GM12878 (cell line): ENCODE measurements at regions not wholly inside any gene's neighbourhood (a gene's known extent, or its start where the extent isn't known, plus 50 kb on each side); places are given as distances from the start of the nearest gene placed in this dataset.

Source experiments
- ATAC-seq: fragments of 200-7000 bp; cut with Tn5 transposase; 3 replicates; pipeline ENCODE4 v1.9.1; 2020; ENCODE audit warnings: mild to moderate bottlenecking, moderate library complexity
- BruUV-seq: library from RNA; stranded (reverse); fragments of 400-500 nt; replicated peaks from 2 replicates; lab custom pipeline; 2021; lab: Mats Ljungman, UMichigan
- CTCF ChIA-PET: fragments of 300-600 bp; sonication (Branson Sonifier 250); formaldehyde crosslinking; extraction: SDS; loops from one replicate; lab custom pipeline; 2021; ENCODE audit warnings: inconsistent platforms; lab: Yijun Ruan, JAX
- POLR2A ChIA-PET: fragments of 350-600 bp; formaldehyde crosslinking; extraction: SDS; loops from one replicate; lab custom pipeline; 2021; ENCODE audit warnings: inconsistent platforms; lab: Charles Lee
- RAD21 ChIA-PET: fragments of 300-600 bp; sonication (Branson Sonifier 250); formaldehyde crosslinking; loops from one replicate; lab custom pipeline; 2023; ENCODE audit warnings: antibody characterized with exemption; ENCODE audit not compliant: unreplicated experiment; lab: Charles Lee
- SMC1A ChIA-PET: fragments of 300-600 bp; sonication (Branson Sonifier 250); formaldehyde crosslinking; loops from one replicate; lab custom pipeline; 2023; ENCODE audit not compliant: unreplicated experiment, uncharacterized antibody; lab: Charles Lee
- DNase-seq: peaks from one replicate; pipeline ENCODE4 v3.0.0-alpha.2; 2011; ENCODE audit warnings: low read depth, low spot score
- FAIRE-seq: peaks from 3 replicates; lab custom pipeline; 2011; peaks lifted over from hg19 to GRCh38; lab: Jason Lieb, UNC
- H2AFZ ChIP-seq: 2 replicates; pipeline ENCODE4 v1.6.0; 2011; ENCODE audit warnings: low read depth, low read length, control low read depth; ENCODE audit not compliant: control insufficient read depth
- H3K27ac ChIP-seq: 2 replicates; pipeline ENCODE4 v1.5.1; 2011; ENCODE audit warnings: control low read depth; ENCODE audit not compliant: control insufficient read depth, insufficient read depth
- H3K27me3 ChIP-seq, 2 experiments: replicated peaks in 1 of 2; 2 replicates each; pipeline versions ENCODE4 v1.6.0 to v1.6.1; 2011; ENCODE audit warnings: low read length in 1 of 2; ENCODE audit not compliant: control insufficient read depth in 2 of 2, insufficient read depth in 2 of 2
- H3K36me3 ChIP-seq, 2 experiments: 2 replicates each; pipeline ENCODE4 v1.5.1; 2011; ENCODE audit warnings: low read length in 1 of 2; ENCODE audit not compliant: control insufficient read depth in 2 of 2, insufficient read depth in 2 of 2
- H3K4me1 ChIP-seq: 2 replicates; pipeline ENCODE4 v1.6.1; 2011; ENCODE audit warnings: mild to moderate bottlenecking, low read length, moderate library complexity, mixed read lengths; ENCODE audit not compliant: control insufficient read depth, insufficient read depth
- H3K4me2 ChIP-seq: 2 replicates; pipeline ENCODE4 v1.6.0; 2011; ENCODE audit warnings: control low read depth; ENCODE audit not compliant: control insufficient read depth, insufficient read depth
- H3K4me3 ChIP-seq: fragments of 200-600 bp; sonication (generic); 2 replicates; pipeline ENCODE4 v1.5.1; 2016
- H3K79me2 ChIP-seq: 2 replicates; pipeline ENCODE4 v1.6.0; 2011; ENCODE audit warnings: low read length; ENCODE audit not compliant: control insufficient read depth, insufficient read depth
- H3K9ac ChIP-seq: 2 replicates; pipeline ENCODE4 v1.8.0; 2011; ENCODE audit warnings: low read length, control low read depth, mixed read lengths; ENCODE audit not compliant: control insufficient read depth, insufficient read depth
- H3K9me3 ChIP-seq: replicated peaks from 3 replicates; pipeline ENCODE4 v1.5.1; 2011; ENCODE audit warnings: mild to moderate bottlenecking, low read length; ENCODE audit not compliant: control insufficient read depth, insufficient read depth
- H4K20me1 ChIP-seq: 2 replicates; pipeline ENCODE4 v1.6.0; 2011; ENCODE audit not compliant: control insufficient read depth, insufficient read depth
- CREM ChIP-seq: IDR thresholded peaks from 2 replicates; pipeline ENCODE4 v1.6.1; 2014; ENCODE audit warnings: antibody characterized with exemption, low read depth
- EP300 ChIP-seq, 2 experiments: fragments of 150-350 bp in 1 of 2; IDR thresholded peaks; 2 replicates each; pipeline ENCODE4 v1.6.1; 2011 to 2012; ENCODE audit warnings: low read depth in 2 of 2, low read length in 2 of 2, borderline replicate concordance in 1 of 2, improper control_type of control experiment in 1 of 2, inconsistent platforms in 1 of 2; ENCODE audit not compliant: control insufficient read depth in 1 of 2
- EZH2 ChIP-seq: IDR thresholded peaks from 2 replicates; pipeline ENCODE4 v1.6.1; 2012; ENCODE audit warnings: low read depth, mild to moderate bottlenecking, control low read depth, inconsistent platforms, low read length, borderline replicate concordance; ENCODE audit not compliant: control insufficient read depth
- JUND ChIP-seq: IDR thresholded peaks from 2 replicates; pipeline ENCODE4 v1.6.1; 2012; ENCODE audit warnings: low read depth, mild to moderate bottlenecking, low read length, improper control_type of control experiment, moderate library complexity
- MTA2 ChIP-seq: fragments of 450-650 bp; IDR thresholded peaks from 2 replicates; pipeline ENCODE4 v1.6.1; 2016; ENCODE audit warnings: low read depth, mild to moderate bottlenecking, moderate library complexity
- NBN ChIP-seq: fragments of 450-650 bp; IDR thresholded peaks from 2 replicates; pipeline ENCODE4 v1.6.1; 2016
- NFXL1 ChIP-seq: fragments of 450-650 bp; IDR thresholded peaks from 2 replicates; pipeline ENCODE4 v1.6.1; 2017; ENCODE audit warnings: antibody characterized with exemption, mild to moderate bottlenecking, borderline replicate concordance
- NR2C2 ChIP-seq: IDR thresholded peaks from 2 replicates; pipeline ENCODE4 v1.6.1; 2011; ENCODE audit warnings: borderline replicate concordance, low read depth; ENCODE audit not compliant: control insufficient read depth, insufficient read length
- RUNX3 ChIP-seq: IDR thresholded peaks from 2 replicates; pipeline ENCODE4 v1.6.1; 2012; ENCODE audit warnings: low read length, inconsistent platforms
- TBL1XR1 ChIP-seq: IDR thresholded peaks from 2 replicates; pipeline ENCODE4 v1.6.1; 2012; ENCODE audit warnings: low read depth, low read length, improper control_type of control experiment
- WGBS: methylation state at CpG from one replicate; pipeline ENCODE4 v1.1.6; 2016; ENCODE audit warnings: low lambda C conversion rate; ENCODE audit not compliant: insufficient replicate concordance, insufficient coverage; ENCODE audit errors: missing lambda C conversion rate; 5-methylcytosine and 5-hydroxymethylcytosine counted together
- in situ Hi-C: fragments of 300-500 bp; cut with MboI; formaldehyde crosslinking; loops from 9 replicates; pipeline ENCODE4 v1.14.3; 2018; ENCODE audit warnings: mixed read lengths
- intact Hi-C: fragments of 100-400 bp; cut with micrococcal nuclease; formaldehyde crosslinking; loops from one replicate; pipeline ENCODE4 v1.14.2; 2022; ENCODE audit not compliant: unreplicated experiment
- TF ChIP-seq, protein P1 (sequence below): IDR thresholded peaks from 2 replicates; pipeline ENCODE4 v1.6.1; 2012; ENCODE audit warnings: mild to moderate bottlenecking, low read depth, low read length
- TF ChIP-seq, protein P2 (sequence below): IDR thresholded peaks from 2 replicates; pipeline ENCODE4 v1.6.1; 2011; ENCODE audit warnings: low read depth, mild to moderate bottlenecking, low read length, moderate library complexity, borderline replicate concordance; ENCODE audit errors: extremely low read depth
- TF ChIP-seq, protein P3 (sequence below): IDR thresholded peaks from 2 replicates; pipeline ENCODE4 v1.6.1; 2011; ENCODE audit warnings: mild to moderate bottlenecking, low read depth, low read length, moderate library complexity; ENCODE audit not compliant: insufficient replicate concordance

DNA sequence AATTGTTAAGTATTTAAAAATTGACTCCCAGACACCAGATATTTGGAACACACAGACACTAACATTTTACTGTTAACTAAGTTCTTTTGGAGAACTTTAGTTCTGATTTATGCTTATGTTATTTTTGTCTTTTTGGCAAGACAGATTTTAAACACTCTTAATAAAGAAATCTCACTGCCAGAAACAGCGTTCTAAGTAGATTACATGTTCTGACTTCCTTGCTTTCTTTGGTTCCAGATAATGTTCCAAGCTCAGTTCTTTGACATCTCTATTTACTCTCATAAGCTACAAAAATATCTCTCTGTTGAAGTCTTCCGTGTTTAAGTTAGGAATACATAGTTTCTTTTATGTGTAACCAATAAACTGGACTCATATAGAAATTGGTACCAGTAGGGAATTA is 1699.6 kb downstream of the OTOL1 start (continued):
- TF ChIP-seq MTA2 (no peak), NR2C2 (no peak)
- TF ChIP-seq, protein P1, sequence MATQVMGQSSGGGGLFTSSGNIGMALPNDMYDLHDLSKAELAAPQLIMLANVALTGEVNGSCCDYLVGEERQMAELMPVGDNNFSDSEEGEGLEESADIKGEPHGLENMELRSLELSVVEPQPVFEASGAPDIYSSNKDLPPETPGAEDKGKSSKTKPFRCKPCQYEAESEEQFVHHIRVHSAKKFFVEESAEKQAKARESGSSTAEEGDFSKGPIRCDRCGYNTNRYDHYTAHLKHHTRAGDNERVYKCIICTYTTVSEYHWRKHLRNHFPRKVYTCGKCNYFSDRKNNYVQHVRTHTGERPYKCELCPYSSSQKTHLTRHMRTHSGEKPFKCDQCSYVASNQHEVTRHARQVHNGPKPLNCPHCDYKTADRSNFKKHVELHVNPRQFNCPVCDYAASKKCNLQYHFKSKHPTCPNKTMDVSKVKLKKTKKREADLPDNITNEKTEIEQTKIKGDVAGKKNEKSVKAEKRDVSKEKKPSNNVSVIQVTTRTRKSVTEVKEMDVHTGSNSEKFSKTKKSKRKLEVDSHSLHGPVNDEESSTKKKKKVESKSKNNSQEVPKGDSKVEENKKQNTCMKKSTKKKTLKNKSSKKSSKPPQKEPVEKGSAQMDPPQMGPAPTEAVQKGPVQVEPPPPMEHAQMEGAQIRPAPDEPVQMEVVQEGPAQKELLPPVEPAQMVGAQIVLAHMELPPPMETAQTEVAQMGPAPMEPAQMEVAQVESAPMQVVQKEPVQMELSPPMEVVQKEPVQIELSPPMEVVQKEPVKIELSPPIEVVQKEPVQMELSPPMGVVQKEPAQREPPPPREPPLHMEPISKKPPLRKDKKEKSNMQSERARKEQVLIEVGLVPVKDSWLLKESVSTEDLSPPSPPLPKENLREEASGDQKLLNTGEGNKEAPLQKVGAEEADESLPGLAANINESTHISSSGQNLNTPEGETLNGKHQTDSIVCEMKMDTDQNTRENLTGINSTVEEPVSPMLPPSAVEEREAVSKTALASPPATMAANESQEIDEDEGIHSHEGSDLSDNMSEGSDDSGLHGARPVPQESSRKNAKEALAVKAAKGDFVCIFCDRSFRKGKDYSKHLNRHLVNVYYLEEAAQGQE: no peak

DNA sequence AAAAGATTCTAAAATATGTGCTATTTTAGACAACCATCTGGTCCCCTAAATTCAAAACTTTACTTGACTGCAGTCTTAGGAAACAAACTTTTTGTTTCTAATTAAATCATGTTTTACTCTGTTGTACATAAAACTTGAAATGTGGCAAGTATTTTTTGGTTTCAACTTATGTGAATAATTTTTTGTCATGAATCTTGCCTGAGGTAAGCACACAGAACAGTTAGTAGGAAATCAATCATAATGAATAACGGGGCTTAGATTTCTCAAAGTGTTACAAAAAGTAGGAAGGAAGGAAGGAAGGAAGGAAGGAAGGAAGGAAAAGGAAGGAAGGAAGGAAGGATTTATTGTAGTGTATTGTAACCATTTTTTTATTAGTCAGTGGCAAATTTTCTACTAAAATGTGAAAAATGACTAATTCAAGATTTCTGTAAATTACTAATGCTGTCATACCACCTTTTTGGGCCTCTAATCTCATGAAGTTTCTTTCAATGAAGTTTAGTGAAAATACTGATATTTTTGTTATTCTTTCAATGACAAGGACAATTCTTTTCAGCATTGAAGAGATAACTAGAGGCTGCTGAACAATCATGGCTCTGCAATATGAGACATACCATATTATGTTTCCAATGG is 1689.2 kb downstream of the OTOL1 start:
- POLR2A ChIA-PET: no interaction called here
- H3K27me3 ChIP-seq: no peaks in the 10 kb centered on the region
- TF ChIP-seq, protein P2, sequence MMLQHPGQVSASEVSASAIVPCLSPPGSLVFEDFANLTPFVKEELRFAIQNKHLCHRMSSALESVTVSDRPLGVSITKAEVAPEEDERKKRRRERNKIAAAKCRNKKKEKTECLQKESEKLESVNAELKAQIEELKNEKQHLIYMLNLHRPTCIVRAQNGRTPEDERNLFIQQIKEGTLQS: no peak
- TF ChIP-seq TBL1XR1 (no peak), EZH2 (no peak), RUNX3 (no peak), NR2C2 (no peak), NBN (no peak), EP300 (IDR thresholded peaks at IDR 0.05; ENCODE audit: borderline replicate concordance in 1 of 2, control insufficient read depth in 1 of 2, low read depth in 2 of 2, low read length in 2 of 2) (no peak), CREM (no peak), NFXL1 (no peak), JUND (no peak)
- TF ChIP-seq, protein P3, sequence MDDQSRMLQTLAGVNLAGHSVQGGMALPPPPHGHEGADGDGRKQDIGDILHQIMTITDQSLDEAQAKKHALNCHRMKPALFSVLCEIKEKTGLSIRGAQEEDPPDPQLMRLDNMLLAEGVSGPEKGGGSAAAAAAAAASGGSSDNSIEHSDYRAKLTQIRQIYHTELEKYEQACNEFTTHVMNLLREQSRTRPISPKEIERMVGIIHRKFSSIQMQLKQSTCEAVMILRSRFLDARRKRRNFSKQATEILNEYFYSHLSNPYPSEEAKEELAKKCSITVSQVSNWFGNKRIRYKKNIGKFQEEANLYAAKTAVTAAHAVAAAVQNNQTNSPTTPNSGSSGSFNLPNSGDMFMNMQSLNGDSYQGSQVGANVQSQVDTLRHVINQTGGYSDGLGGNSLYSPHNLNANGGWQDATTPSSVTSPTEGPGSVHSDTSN: no peak
- TF ChIP-seq, protein P1: no peak

More for the DNA sequence above, 1689.2 kb downstream of the OTOL1 start:
- RAD21 ChIA-PET: no interaction called here
- Histone ChIP-seq H2AFZ (no peak overlapping the region), H3K4me2 (no peak overlapping the region), H3K4me1 (no peaks in the 10 kb centered on the region), H3K4me3 (no peak overlapping the region), H3K9me3 (no peaks in the 10 kb centered on the region), H4K20me1 (no peaks in the 10 kb centered on the region), H3K79me2 (no peaks in the 10 kb centered on the region), H3K27ac (no peak overlapping the region), H3K9ac (no peak overlapping the region), H3K36me3 (no peaks in the 10 kb centered on the region)
- CTCF ChIA-PET: no interaction called here
- DNase-seq (no peak), ATAC-seq (no peak), FAIRE-seq (no peak)
- intact Hi-C loops: no loop called here
- SMC1A ChIA-PET: no interaction called here
- 0% methylated on average over 1 of the region's 1 CpG for WGBS
- no TSS peak for BruUV-seq
- in situ Hi-C loops: no loop called here
